ENCODE measurements at regions not wholly inside any gene's neighbourhood (a gene's known extent, or its start where the extent isn't known, plus 50 kb on each side); places are given as distances from the start of the nearest gene placed in this dataset.
A peak's percentile ranks its signal among the peaks of the same experiment; 100 is the strongest.
"Not testable (repeated sequence)": the region's sequence is repeated elsewhere in the genome, so short reads cannot be mapped to it uniquely, and the experiment has no call there.

- DNase-seq: peak; percentile 72
Measured at GRCh38 chr2:67571785-67572718, 174.9 kb downstream of the ETAA1 start.

DNA sequence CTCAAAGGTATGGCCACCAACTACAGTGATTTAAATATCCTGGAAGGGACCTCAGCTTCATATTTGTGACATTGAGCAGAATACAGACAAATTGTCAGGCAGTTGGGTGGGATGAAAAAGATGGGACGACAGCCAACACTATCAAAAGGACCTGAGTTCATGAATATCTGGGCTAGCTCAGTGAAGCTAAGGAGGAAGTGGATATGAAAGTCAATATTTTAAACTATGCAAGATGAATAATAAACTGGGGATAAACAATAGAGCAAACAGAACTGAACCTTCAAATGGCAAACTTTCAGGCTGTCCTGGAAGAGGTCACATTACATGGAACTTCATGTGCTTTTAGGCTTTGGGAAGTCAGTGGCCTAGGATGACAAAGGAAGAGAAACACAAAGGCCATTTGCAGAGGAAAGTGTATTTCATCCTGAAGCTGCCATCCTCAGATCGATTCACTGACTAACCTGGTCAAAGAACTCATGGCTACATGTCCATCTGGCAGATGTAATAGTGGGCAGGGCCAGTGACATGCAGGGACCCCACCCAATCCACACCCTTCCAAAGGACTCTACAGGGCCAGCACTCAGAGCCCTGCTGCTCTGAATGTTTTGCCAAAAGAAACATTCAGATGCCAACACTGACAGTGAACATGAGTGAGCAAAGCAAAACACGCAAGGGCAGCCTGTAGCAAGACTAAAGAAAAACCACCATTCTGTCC lies 175.7 kb downstream of the ETAA1 start:
- no peak for DNase-seq

DNA sequence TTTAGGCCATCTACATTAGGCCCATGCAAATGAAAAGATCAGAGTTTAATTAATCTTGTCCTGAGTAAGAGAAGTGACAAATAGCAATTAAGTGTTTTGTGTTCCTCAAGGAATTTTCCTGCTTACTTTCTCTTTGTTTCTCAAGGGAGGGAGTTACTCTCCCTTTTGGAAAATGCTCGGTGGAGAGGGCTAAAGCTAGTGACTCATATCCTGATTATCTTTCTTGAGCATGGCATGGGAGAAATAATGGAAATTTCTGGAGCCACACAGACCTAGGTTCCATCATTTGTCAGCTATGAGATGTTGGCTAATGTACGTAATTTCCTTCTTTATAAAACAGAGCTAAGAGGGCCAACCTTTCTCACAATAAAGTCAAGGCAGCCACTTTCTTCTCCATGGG lies 177.1 kb downstream of the ETAA1 start:
- peak; percentile 57 for DNase-seq

DNA sequence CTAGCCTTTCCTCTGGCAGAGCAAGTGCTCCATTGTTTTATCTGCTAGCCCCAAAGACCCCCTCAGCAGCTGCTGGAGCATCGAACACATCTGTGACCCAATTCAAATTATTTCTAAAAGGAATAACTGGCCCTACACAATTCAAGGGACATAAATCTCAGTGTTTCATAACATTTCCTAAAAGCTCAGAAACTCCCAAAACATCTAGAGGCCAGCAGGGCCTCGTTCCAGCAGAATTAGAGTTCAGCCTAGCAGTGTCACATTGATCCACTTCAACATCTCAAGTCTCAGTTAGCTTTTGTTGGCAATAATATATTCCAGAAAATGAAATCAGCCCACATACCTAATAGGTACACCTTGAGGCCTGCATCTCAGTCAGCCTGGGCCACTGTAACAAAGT lies 179.1 kb downstream of the ETAA1 start:
- DNase-seq: no peak

- no peak for DNase-seq
Measured at GRCh38 chr2:67576991-67577390, 179.9 kb downstream of the ETAA1 start.

DNA sequence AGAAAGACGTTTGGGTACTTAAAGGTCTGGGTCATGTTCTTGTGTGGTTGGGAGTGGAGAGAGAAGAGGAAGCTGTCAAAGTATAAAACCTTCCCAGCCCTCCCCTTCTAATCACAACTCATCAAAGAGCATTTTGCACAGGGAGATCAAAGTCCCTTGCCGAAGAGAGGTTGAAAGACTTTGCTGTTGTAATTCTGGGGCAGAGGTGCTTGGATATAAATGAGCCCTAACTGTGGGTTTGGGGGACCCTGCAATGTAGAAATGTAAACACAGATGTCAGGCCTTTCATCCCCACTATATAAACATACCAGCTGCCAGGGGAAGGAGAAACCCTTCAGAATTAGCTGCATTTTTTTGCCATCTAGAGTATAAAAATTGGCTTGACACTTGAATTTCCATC lies 182.1 kb downstream of the ETAA1 start:
- DNase-seq: no peak

DNA sequence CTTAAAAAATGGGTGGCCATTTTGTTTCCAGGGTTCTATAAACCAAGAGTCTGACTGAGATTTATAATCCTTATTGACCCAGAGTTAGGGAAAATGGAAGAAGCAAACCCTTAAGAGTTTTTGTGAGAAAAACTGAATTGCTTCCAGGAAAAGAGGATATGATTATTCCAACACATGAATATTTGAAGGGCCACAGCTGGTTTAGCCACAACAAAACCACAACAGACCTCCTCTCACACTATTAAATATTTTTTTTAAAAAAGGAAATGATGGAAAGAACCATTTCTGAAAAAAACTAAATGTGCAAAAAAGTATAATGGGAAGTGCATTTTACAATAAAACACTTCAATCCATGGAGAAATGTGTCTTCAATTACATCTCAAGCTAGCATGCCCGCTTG lies 182.7 kb downstream of the ETAA1 start:
- peak; percentile 47 for DNase-seq

GRCh38 chr2:67581751-67582150 lies 184.6 kb downstream of the ETAA1 start:
- no peak for DNase-seq

DNA sequence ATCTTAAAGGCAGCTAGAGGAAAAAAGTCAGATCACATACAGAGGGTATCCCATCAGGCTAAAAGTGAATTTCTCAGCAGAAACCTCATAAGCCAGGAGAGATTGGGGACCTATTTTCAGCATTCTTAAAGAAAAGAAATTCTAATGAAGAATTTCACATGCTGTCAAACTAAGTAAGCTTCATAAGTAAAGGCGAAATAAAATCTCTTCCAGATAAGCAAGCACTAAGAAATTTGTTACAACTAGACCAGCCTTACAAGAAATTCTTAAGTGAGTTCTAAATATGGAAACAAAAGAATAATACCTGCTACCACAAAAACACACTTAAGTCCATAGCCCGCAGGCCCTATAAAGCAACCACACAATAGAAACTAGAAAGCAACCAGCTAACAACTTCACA lies 186.1 kb downstream of the ETAA1 start:
- no peak for DNase-seq

DNA sequence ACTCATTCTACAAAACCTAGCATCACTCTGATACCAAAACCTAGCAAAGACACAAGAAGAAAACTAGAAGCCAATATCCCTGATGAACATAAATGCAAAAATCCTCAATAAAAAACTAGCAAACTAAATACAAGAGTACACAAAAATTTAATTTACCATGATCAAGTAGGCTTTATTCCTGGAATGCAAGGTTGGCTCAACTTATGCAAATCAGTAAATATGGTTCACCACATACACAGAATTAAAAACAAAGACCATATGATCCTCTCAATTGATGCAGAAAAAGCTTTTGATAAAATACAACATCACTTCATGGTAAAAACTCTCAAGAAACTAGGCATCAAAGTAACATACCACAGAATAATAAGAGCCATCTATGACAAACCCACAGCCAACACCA lies 188.3 kb downstream of the ETAA1 start:
- DNase-seq: no peak

- not testable (repeated sequence) for DNase-seq
Measured at GRCh38 chr2:67589121-67589520, 192.0 kb downstream of the ETAA1 start.

- not testable (repeated sequence) for DNase-seq
Measured at GRCh38 chr2:67594522-67594921, 197.4 kb downstream of the ETAA1 start.

DNA sequence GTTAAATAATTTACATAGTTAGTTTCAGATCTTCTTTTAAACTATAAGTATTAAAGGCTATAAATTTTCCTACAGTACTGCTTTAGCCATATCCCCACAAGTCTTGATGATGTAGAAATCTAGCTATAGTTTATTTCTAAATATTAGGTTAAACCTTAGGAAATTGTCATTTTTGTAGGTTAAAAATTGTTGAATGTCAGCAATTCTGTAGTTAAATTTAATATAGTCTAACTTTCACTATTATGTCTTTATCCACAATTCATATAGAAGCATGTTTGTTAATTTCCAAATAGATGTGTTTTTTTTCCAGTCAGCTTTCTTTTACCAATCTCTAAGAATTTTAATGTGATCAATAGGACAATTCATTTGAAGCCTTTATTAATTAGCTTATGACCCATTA lies 199.7 kb downstream of the ETAA1 start:
- no peak for DNase-seq

DNA sequence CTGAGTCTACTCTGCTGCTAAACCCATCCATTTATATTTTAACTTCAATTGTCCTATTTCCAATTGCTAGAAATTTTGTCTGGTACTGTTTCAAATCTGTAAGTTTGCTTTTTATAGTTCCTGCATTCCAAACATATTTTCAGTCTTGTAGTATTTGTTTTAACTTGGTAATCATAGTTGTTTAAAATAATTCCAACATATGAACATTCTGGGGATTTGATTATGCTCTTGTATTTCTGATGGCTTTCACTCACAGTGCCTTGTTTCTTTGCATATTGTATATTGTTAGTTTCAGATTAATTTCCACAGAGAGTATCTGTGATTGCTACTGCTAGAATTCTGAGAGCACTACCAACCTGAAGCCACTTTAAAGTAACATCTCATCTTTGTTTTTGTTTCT lies 202.4 kb downstream of the ETAA1 start:
- DNase-seq: no peak

DNA sequence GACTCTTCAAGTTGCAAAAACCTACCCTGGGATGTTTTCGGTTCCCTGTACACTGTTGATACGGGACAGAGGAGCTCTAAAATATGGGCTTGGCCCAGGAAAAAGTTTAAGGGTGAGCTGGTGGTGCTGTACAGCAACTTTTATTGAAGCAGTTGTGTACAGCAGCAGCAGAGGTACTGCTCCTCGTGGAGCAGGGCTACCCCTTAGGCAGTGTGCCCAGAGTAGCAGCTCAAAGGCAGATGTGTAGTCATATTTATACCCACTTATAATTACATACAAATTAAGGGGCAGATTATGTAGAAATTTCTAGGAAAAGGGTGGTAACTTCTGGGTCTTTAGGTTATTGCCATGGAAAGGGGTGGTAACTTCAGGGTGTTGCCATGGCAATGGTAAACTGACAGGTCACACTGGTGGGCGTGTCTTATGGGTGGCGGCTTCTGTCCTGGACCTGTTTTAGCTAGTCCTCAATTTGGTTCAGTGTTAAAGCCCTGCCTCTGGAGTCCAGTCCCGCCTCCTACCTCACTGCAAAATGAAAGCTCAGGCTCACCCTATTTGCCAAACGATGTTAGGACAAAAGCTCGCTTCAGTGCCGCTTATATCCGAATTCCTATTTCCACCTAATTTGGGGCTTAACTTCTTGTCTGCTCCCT lies 203.2 kb downstream of the ETAA1 start:
- DNase-seq: no peak

GRCh38 chr2:67600946-67601345 lies 203.8 kb downstream of the ETAA1 start:
- DNase-seq: peak; percentile 64

DNA sequence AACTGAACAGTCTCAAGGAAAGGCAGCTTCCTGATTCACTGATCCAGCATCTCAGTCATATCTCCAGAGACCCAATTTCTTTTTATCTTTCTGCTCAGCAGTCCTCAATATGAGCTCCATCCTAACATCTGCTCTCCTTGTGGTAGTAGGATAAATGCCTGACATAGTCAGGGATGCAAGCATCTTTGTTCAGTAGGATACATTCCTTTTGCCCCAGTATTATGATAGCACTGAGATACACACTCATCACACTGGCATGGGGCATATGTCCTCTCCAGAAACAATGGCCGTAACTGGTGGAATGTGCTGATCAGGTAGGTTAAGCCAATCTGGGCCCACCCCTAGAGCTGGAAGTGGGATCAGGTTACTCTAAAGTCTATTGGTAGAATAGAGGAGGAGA lies 207.2 kb downstream of the ETAA1 start:
- DNase-seq: peak; percentile 83

DNA sequence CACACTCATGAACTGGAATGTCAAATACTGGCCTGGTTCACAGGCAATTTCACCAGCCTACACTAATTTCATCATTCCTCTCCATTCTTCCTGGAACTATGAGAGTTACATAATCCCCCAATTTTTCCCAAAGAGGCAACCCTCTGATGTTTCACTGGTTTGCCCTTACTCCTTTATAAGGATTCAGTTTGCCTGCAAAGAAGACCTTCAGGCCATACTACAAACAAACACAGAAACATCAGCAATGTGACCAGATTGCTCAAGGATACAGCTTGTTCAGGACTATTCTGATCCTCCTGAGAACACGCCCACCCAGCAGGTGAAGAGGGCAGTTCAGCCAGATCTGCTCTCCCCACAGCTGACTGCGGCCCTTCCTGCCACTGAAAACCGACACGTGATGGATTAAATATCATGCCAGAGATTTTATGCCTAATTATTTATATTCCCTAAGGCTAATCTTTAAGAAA lies 215.5 kb downstream of the ETAA1 start:
- no peak for DNase-seq

- no peak for DNase-seq
Measured at GRCh38 chr2:67613227-67613626, 216.1 kb downstream of the ETAA1 start.

DNA sequence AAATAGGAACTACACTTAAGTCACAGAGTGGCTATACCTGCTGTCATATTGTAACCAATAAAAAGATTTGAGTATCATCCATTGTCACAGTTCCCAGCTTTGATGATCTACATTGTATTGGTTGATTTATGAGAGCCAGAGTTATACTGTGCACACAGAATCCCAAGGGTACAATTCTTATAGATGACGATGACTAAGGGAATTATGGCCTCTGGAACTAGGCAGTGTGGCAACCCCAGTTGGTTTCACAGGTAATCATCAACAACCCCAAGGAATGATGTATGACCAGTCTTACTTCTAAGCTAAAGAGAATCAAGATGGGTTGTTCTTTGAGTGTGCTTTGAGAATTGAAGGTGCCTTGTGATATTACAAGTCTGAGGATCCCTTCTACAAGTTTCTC lies 217.3 kb downstream of the ETAA1 start:
- DNase-seq: no peak

DNA sequence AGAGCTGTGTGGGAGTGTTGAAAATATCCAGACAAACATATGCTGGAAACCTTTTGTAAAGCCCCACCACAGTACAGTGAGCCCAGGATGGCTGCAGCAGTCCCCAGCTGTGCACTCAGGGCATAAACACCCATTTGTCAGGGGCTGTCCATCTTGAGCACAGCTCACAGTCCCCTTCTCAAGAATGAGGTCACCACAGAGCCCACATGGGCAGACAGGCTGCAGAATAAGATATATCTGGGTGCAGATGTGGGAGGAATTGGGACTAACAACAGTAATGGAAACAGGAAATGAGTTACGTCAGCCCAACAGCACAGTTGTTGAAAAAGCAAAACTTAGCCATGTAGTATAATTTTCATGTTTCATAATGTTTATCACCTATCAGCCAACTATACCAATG lies 219.6 kb downstream of the ETAA1 start:
- peak; percentile 83 for DNase-seq

GRCh38 chr2:67619204-67619603 lies 222.1 kb downstream of the ETAA1 start:
- DNase-seq: no peak

- not testable (repeated sequence) for DNase-seq
Measured at GRCh38 chr2:67623741-67624140, 226.6 kb downstream of the ETAA1 start.

Data from fibroblast of skin of abdomen (primary cell).